ENCODE measurements at regions not wholly inside any gene's neighbourhood (a gene's known extent, or its start where the extent isn't known, plus 50 kb on each side); places are given as distances from the start of the nearest gene placed in this dataset.

DNA sequence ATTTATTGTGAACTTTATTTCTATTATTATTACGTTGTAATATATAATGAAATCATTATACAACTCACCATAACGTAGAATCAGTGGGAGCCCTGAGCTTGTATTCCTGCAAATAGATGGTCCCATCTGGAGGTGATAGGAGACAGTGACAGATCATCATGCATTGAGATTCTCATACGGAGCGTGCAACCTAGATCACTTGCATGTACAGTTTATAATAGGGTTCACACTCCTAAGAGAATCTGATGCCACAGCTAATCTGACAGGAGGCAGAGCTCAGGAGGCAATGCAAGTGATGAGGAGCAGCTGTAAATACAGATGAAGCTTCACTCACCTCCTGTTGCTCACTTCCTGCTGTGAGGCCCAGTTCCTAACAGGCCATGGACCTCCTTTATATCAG, 2170.2 kb downstream of the PCDH7 start:
- intact Hi-C loops (cut with micrococcal nuclease; ENCODE audit: unreplicated experiment): no loop called here
- H3K9me3 ChIP-seq (ENCODE audit: low read depth, low read length, poor library complexity, severe bottlenecking): no peaks in the 10 kb centered on the region
- no peaks in the 10 kb centered on the region for H3K36me3 ChIP-seq (ENCODE audit: insufficient read depth, low read length, poor library complexity, severe bottlenecking)
- H3K4me3 ChIP-seq (ENCODE audit: low read depth, low read length, poor library complexity, severe bottlenecking): no peak overlapping the region
- ChIA-PET CTCF (no interaction called here), POLR2A (ENCODE audit: low non-redundant PET) (no interaction called here)
- H3K27me3 ChIP-seq (replicated peaks; ENCODE audit: insufficient read depth, low read depth, low read length, poor library complexity): no peaks in the 10 kb centered on the region
- no peak overlapping the region for H3K27ac ChIP-seq (ENCODE audit: low read depth, low read length, poor library complexity, severe bottlenecking)
- no peaks in the 10 kb centered on the region for H3K4me1 ChIP-seq (ENCODE audit: insufficient read depth, low read length, poor library complexity, severe bottlenecking)
- DNase-seq (ENCODE audit: low spot score): no peak
- TF ChIP-seq EZH2 (IDR thresholded peaks at IDR 0.05; ENCODE audit: borderline replicate concordance, low read depth, low read length, poor library complexity, severe bottlenecking): no peak
- TF ChIP-seq, protein P1, sequence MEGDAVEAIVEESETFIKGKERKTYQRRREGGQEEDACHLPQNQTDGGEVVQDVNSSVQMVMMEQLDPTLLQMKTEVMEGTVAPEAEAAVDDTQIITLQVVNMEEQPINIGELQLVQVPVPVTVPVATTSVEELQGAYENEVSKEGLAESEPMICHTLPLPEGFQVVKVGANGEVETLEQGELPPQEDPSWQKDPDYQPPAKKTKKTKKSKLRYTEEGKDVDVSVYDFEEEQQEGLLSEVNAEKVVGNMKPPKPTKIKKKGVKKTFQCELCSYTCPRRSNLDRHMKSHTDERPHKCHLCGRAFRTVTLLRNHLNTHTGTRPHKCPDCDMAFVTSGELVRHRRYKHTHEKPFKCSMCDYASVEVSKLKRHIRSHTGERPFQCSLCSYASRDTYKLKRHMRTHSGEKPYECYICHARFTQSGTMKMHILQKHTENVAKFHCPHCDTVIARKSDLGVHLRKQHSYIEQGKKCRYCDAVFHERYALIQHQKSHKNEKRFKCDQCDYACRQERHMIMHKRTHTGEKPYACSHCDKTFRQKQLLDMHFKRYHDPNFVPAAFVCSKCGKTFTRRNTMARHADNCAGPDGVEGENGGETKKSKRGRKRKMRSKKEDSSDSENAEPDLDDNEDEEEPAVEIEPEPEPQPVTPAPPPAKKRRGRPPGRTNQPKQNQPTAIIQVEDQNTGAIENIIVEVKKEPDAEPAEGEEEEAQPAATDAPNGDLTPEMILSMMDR (conservative IDR thresholded peaks at IDR 0.05; ENCODE audit: low read depth, low read length): no peak
- BruUV-seq (replicated peaks): no TSS peak

- BruUV-seq (replicated peaks): no TSS peak
- Histone ChIP-seq H3K27ac (ENCODE audit: low read depth, low read length, poor library complexity, severe bottlenecking) (no peak overlapping the region), H3K4me1 (ENCODE audit: insufficient read depth, low read length, poor library complexity, severe bottlenecking) (no peaks in the 10 kb centered on the region), H3K4me3 (ENCODE audit: low read depth, low read length, poor library complexity, severe bottlenecking) (no peak overlapping the region), H3K36me3 (ENCODE audit: insufficient read depth, low read length, poor library complexity, severe bottlenecking) (no peaks in the 10 kb centered on the region), H3K27me3 (replicated peaks; ENCODE audit: insufficient read depth, low read depth, low read length, poor library complexity) (no peaks in the 10 kb centered on the region), H3K9me3 (ENCODE audit: low read depth, low read length, poor library complexity, severe bottlenecking) (no peaks in the 10 kb centered on the region)
- TF ChIP-seq, protein P1 (conservative IDR thresholded peaks at IDR 0.05; ENCODE audit: low read depth, low read length): no peak
- no peak for TF ChIP-seq EZH2 (IDR thresholded peaks at IDR 0.05; ENCODE audit: borderline replicate concordance, low read depth, low read length, poor library complexity, severe bottlenecking)
- DNase-seq (ENCODE audit: low spot score): no peak
- POLR2A ChIA-PET (ENCODE audit: low non-redundant PET): no interaction called here
- CTCF ChIA-PET: no interaction called here
- intact Hi-C loops (cut with micrococcal nuclease; ENCODE audit: unreplicated experiment): no loop called here
These were observed 2188.9 kb downstream of the PCDH7 start for GRCh38 chr4:32909053-32909452.

- no peaks in the 10 kb centered on the region for H3K27me3 ChIP-seq (replicated peaks; ENCODE audit: insufficient read depth, low read depth, low read length, poor library complexity)
- CTCF ChIA-PET: no interaction called here
- POLR2A ChIA-PET (ENCODE audit: low non-redundant PET): no interaction called here
These were observed 2189.6 kb downstream of the PCDH7 start for GRCh38 chr4:32909736-32910135.

More at GRCh38 chr4:32909736-32910135, 2189.6 kb downstream of the PCDH7 start:
- no peak for DNase-seq (ENCODE audit: low spot score)
- TF ChIP-seq, protein P1 (conservative IDR thresholded peaks at IDR 0.05; ENCODE audit: low read depth, low read length): no peak
- TF ChIP-seq EZH2 (IDR thresholded peaks at IDR 0.05; ENCODE audit: borderline replicate concordance, low read depth, low read length, poor library complexity, severe bottlenecking): no peak
- H3K9me3 ChIP-seq (ENCODE audit: low read depth, low read length, poor library complexity, severe bottlenecking): no peaks in the 10 kb centered on the region
- no peak overlapping the region for H3K27ac ChIP-seq (ENCODE audit: low read depth, low read length, poor library complexity, severe bottlenecking)
- H3K4me1 ChIP-seq (ENCODE audit: insufficient read depth, low read length, poor library complexity, severe bottlenecking): no peaks in the 10 kb centered on the region
- no peak overlapping the region for H3K4me3 ChIP-seq (ENCODE audit: low read depth, low read length, poor library complexity, severe bottlenecking)
- intact Hi-C loops (cut with micrococcal nuclease; ENCODE audit: unreplicated experiment): no loop called here
- BruUV-seq (replicated peaks): no TSS peak
- no peaks in the 10 kb centered on the region for H3K36me3 ChIP-seq (ENCODE audit: insufficient read depth, low read length, poor library complexity, severe bottlenecking)
